Astrocyte of the cerebellum (primary cell): ENCODE measurements at regions not wholly inside any gene's neighbourhood (a gene's known extent, or its start where the extent isn't known, plus 50 kb on each side); places are given as distances from the start of the nearest gene placed in this dataset.

Experiments used
- DNase-seq: peaks from one replicate; pipeline ENCODE4 v3.0.0-alpha.2; 2011; ENCODE audit warnings: low read depth
- H3K4me3 ChIP-seq: 2 replicates; pipeline ENCODE4 v1.5.1; 2011; ENCODE audit warnings: mild to moderate bottlenecking, low read depth, low read length, moderate library complexity
- in situ Hi-C: cut with HindIII; loops from 2 replicates; pipeline ENCODE4 v1.10.0; 2017; ENCODE audit warnings: low sequenced_read_pairs
- TF ChIP-seq, protein P1 (sequence below): IDR thresholded peaks from 2 replicates; pipeline ENCODE4 v1.5.1; 2012; ENCODE audit warnings: low read length, low read depth, moderate library complexity, mild to moderate bottlenecking; ENCODE audit errors: missing control alignments

DNA sequence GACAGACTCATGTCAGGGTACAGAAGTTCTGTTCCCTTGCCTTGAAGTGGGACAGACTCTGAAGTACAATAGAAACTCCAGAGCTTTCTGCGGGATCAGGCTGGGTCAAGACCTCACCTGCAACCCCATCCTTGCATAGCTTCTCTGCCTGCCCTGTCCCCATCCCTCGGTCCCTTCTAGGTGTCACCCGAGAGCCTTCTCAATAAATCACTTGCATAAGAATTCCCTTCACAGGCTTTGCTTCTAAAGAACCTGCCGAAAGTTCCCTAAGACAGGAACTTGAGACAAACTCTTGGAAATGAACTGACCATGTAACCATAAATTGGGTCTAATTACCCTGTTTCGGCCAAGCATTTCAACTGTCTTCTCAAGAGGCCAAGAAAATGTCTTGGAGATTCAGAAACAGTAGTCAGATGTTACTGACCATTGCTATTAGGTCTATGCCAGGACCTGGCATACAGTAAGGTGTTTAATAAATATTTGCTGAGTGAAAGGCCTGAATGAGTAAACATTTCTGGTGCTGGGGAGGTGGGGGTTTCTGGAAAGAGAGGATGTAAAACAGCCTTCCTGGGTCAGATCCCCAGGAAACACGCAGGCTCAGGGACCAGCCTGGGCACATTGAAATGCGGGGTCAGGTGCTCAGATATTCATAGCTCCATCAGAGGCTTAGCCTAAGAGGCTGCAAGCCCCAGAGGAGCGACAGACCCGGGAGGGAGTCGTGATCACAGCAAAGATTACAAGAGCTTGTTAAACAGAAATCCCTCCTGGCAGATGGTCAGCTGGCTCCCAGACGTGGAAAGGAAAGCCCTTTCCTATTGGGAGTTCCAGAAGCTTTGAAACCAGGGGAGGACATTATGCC, 226.2 kb upstream of the LHX5 start:
- TF ChIP-seq, protein P1, sequence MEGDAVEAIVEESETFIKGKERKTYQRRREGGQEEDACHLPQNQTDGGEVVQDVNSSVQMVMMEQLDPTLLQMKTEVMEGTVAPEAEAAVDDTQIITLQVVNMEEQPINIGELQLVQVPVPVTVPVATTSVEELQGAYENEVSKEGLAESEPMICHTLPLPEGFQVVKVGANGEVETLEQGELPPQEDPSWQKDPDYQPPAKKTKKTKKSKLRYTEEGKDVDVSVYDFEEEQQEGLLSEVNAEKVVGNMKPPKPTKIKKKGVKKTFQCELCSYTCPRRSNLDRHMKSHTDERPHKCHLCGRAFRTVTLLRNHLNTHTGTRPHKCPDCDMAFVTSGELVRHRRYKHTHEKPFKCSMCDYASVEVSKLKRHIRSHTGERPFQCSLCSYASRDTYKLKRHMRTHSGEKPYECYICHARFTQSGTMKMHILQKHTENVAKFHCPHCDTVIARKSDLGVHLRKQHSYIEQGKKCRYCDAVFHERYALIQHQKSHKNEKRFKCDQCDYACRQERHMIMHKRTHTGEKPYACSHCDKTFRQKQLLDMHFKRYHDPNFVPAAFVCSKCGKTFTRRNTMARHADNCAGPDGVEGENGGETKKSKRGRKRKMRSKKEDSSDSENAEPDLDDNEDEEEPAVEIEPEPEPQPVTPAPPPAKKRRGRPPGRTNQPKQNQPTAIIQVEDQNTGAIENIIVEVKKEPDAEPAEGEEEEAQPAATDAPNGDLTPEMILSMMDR = no peak
- in situ Hi-C loops = no loop called here
- no peak overlapping the region for H3K4me3 ChIP-seq
- DNase-seq = no peak

DNA sequence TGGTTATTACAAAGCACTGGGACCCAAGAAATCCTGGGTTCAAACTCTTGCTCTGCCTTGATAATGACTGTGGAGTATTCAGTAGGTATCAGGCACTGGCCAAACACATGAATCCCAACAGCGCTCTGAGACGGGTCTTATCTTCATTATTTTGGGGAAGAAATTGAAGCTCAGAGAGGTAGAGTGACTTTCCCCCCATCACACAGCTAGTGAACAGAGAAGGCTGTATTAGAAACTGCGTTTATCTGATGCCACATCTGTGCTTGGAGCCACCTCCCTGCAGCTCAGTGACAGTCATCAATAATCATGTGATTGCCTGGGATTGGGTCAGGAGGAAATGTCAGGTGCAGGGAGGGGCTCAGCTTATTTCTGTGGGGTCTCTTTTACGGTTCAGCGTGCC, 225.4 kb upstream of the LHX5 start:
- TF ChIP-seq, protein P1 = no peak
- no peak for DNase-seq
- no peak overlapping the region for H3K4me3 ChIP-seq
- in situ Hi-C loops = no loop called here

DNA sequence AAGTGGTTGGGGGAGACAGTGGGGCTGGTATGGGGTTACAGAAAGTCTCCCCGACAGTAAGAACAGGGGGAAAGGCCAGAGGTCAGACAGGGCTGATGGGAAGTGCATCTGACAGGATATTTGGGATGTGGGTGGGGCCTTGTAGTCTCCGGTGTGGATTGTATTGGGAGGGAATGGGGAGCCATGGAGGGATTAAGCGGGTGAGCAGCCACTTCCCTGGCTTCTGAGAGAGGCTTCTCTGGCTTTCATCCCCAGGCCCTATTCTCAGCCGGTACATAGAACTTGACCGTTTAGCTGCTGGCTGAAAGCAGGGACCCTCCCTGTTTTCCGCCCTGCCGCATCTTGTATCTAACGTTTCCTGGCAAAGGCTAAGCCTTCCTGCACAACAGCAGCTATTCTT, 222.0 kb upstream of the LHX5 start:
- in situ Hi-C loops = no loop called here
- TF ChIP-seq, protein P1 = no peak
- no peak overlapping the region for H3K4me3 ChIP-seq
- DNase-seq = no peak

DNA sequence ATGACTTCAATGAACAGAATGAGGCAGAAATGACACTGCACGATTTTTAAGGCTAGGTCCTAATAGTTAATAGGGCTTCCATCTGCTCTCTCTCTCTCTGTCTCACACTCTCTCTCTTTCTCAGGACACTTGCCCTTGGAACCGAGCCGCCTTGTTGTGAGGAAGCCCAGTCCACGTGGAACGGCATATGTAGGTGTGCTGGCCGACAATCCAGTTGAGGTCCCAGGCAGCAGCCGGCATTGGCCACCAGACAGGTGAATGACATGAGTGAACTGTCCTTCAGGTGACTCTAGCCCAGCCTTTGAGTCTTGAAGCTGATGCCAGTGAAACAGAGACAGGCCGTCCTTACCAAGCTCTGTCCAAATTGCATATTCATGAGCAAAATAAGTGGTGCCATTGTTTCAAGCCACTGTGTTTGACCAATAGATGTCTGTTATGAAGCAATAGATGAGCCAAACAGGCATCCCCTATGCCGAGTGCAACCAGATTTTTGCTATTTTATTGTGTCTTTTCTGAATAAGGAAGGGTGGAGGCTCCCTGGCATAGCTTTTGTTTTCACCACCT, 217.5 kb upstream of the LHX5 start:
- DNase-seq = no peak
- in situ Hi-C loops = no loop called here
- no peak overlapping the region for H3K4me3 ChIP-seq
- TF ChIP-seq, protein P1 = no peak

DNA sequence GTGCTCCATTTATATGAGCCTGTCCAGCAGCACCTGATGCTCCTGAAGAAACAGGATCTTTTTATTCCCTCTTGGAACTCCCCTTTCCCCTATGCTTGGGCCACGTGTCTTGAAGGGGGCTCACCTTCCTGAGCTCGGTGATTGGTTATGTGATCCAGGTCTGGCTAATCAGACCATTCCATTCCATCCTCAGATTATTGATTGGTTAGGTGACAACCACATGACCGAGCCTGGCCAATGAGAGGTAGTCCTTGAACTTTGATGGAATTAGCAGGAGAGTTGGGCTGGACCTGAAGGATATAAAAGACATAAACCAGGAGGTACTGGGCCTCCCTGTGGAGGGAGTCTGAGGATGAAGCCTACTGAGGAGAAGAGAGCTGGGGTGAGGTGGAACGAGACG, 216.6 kb upstream of the LHX5 start:
- no peak overlapping the region for H3K4me3 ChIP-seq
- no peak for DNase-seq
- TF ChIP-seq, protein P1 = no peak
- in situ Hi-C loops = no loop called here

DNA sequence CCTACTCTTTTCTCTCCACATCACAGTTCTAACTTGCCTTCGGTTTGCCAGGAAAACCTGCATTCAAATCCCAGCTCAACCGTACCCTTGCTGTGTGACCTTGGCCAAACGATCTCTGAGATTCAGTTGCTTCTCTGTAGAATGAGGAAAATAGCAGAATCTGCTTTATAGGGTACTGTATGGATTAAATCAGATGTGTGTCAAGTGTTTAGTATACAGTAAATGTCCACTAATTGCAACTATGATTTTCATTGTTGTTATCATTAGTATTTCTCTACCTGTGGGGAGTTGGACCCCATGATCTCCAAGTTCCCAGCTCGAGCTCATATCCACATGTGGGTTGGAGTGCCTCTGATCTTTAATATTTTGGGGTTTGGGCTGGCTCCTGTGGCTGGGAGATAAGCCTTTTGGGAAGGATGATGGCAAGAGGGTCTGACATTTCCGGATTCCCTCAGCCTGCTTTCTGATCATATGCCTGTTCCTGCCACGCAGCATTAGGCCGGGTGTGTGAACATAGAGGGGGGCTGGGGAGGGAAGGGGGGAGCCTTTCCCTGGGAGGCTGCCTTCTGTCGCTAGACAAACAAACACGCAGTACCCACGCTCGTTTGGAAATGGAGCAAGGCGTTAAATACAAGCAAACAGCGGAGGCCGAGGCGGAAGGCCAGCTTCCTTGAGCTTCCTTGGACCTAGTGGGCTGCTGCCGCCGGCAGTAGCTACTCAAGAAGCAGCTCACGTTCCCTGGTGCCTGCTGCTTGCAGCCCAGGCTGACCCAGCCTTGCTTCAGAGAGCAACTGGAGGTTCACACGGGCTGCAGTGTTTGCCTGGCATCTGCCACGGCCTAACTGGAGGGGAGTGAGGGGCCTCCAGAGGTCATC, 213.5 kb upstream of the LHX5 start:
- DNase-seq = no peak
- no peak overlapping the region for H3K4me3 ChIP-seq
- TF ChIP-seq, protein P1 = no peak
- in situ Hi-C loops = no loop called here
